Muscle of arm (tissue), 1 donor: ENCODE measurements at regions not wholly inside any gene's neighbourhood (a gene's known extent, or its start where the extent isn't known, plus 50 kb on each side); places are given as distances from the start of the nearest gene placed in this dataset.

ENCODE experiments used
- DNase-seq: peaks from one replicate; pipeline ENCODE4 v3.0.0-alpha.2; 2013

- DNase-seq = no peak
Measured at GRCh38 chr2:129778584-129778877, 200.9 kb upstream of the RAB6C start.

DNA sequence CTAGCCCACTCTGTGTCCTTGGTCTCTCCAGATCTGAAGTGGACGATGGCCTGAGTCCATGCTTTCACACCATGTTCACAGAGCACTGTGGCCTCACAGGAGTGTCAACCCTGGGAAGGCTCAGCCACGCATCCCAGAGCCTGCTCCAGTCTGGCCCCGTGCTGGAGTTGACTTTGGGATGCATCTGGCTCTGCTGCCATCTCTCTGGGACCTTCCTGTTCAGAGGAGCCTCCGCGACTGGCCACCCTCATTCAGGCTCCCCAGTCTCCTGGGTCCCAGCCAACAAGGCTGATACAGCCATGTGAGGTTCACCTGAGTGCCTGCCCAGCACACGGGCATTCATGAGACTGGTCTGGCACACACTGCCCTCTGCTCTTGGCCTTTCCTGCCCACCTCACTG, 199.7 kb upstream of the RAB6C start:
- DNase-seq = no peak

- no peak for DNase-seq
Measured at GRCh38 chr2:129780316-129781270, 198.9 kb upstream of the RAB6C start.

DNA sequence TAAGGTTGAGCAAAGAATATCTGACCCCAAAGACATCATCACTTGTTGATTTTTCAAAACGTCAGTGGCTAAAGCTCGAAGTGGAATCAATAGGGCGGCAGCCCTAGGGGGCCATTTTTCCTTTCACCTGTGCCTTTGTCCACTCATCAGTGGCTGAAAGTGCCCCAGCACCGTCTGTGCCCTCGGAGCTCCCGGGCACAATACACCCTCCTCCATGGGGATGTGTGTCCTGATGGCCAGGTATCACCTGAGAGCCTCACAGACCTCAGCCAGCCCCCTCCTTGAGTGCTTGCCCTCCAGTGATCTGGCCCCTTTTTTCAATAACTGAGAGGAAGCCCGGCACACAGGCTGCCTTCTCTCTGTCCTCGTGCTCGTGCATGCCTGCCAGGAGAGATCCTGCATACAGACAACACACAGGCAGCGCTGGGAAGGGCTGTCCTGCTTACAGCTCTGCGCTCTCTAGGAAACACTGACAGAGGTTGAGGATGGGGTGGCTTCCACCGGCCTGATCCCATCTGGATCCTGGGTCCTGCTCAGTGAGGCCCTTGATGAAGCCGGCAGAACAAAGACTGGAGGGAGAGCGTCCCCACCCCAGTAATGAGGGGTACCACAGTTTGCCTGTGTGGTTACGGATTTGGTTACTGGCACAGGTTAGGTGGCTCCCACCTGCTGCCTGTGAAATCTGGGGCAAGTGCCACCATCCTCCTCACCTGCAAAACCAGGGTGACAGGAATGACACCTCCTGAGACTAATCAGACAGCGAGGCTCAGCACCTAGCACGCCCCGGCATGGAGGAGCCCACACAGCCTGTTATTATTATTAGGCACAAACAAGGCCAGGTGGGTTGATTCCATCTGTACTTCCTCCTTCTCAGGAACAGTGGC, 197.5 kb upstream of the RAB6C start:
- DNase-seq = no peak

DNA sequence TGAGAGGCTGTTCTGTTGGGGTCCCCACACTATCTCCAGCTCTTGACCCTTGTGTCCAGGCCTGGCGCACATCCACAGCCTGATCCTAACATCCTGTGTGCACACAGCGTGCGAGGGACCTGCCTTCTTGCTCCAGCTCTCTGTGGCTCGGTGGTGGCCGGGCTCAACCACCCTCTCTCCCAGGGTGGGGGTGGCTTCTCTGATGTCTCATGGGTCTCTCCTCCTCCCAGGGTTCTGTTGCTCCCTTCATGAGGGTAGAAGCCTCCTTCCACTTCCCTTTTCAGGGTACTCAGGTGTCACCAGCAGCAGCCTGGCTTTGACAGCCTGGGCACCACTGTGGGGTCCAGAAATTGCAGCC, 196.9 kb upstream of the RAB6C start:
- no peak for DNase-seq

DNA sequence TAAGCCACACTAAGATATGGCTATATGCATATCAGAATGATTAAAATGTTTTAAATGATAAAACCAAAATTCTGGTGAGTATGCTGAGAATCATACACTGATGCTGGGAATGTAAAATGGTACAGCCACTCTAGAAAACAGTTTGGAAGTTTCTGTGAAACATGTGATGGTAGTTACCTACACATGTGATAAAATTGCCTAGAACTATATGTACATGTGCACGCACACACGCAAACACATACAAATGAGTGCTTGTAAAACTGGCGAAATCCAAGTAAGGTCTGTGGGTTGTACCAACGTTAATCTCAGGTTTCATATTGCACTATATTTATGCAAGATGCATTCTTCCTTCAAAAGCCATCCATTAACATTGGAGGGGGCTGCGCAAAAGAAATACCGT, 195.0 kb upstream of the RAB6C start:
- DNase-seq = no peak

GRCh38 chr2:129791712-129792111, 187.8 kb upstream of the RAB6C start:
- DNase-seq = no peak

GRCh38 chr2:129793431-129793902, 186.0 kb upstream of the RAB6C start:
- DNase-seq = no peak

DNA sequence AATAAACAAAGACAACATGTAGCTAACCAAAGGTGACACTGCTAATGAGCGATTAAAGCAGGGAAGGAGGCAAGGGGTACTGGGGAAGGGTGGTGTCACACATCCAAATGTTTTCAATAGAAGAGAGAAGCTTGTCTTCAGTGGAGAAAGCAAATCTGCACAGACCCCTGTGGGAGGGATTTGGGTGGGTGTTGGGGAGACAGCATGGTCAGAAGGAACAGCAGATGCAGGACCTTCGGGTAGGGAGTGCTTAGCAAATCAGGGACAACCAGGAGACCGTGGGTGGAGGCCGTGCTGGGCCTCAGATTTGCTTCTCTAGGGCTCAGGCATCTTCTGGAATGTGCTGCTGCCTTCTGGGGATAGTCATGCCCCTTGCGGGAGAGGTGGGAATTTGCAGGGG, 185.3 kb upstream of the RAB6C start:
- DNase-seq = no peak

DNA sequence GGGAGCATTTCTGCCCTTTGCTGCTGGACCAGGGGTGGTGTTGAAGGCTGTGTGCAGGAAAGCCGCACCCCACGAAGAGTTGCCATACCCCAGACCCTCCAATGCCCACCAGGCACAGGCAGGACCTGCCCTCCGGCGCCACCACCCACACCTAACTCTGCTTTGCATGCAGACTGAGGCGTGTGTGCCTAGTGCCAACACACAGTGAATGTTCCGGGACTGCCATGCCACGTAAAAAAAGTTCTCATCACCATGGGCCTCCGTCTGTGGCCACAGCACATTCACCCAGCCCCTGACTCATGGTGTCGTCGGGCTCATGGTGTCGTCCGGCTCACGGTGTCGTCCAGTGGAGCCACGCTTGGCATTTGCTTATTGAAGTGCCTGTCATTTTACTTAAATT, 184.9 kb upstream of the RAB6C start:
- DNase-seq = no peak

- DNase-seq = no peak
Measured at GRCh38 chr2:129796225-129796624, 183.2 kb upstream of the RAB6C start.

GRCh38 chr2:129796801-129797488, 182.5 kb upstream of the RAB6C start:
- DNase-seq = no peak

DNA sequence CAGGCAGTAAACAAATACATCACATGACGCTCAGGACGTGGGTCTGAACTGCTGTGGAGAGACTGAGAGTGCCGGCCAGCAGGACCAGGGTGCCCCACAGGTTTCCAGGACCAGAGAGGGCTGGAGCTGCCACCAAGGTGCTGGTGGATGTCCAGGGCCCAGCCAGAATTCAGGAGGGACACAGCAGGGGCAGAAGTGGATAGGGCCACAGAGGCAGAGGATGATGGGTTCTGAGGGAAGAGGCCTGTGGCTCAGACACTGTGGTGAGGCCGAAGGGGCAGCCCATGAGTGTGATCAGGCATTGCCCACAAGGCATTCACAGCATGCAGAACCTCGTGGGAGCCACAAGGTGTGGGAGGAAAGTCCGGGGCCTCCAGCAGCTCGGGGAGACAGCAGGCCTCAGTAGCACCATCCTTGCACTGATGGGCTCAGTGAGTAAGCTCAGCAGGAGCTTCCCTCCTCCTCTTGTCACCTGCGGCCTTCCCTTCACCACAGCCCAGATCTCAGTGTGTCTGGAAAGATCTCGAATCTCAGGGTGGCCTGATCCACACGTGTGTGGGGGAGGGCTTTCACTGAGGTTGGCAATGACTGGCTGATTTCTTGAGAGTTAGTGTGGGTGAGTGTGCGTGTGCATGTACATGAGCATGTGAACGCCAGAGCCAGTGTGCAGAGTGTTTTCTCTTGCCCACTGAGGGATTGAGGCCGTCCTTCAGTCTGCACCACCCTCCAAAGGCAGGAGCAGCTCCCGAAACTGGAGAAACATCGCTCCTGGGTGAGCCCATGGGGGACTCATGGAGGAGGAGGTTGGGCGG, 181.8 kb upstream of the RAB6C start:
- no peak for DNase-seq

DNA sequence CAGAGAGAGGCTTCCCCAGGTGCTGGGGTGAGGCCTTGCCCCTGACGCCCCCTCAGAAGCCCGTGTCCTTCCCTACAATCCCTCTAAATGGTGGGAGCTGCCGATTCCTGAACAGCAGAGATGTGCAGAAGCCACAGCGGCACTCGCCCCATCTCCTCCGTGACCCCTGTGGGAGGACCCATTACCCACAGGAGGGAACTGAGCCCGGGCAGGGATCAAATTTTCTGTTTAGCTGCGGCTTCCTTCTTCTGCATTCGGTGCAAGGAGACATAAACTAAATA, 181.2 kb upstream of the RAB6C start:
- no peak for DNase-seq

- DNase-seq = no peak
Measured at GRCh38 chr2:129798626-129799025, 180.8 kb upstream of the RAB6C start.

- DNase-seq = no peak
Measured at GRCh38 chr2:129799036-129799958, 180.2 kb upstream of the RAB6C start.

DNA sequence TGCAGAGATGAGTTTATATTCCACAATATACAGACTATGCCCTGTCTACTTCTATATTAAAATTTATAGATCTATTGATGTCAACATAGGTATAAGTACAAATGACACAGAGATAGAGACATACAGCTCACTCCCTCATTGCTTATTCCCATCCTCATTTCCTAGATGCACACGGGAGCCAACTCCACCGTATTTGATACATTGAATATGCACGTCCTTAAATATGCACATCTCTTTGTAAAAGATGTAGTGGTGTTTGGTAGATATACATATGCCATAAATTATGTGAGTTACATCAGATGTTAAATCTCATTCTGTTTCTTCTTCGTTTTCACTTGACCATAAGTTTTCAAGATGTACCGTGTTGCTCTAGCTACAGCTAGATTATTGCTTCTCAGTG, 179.2 kb upstream of the RAB6C start:
- no peak for DNase-seq

DNA sequence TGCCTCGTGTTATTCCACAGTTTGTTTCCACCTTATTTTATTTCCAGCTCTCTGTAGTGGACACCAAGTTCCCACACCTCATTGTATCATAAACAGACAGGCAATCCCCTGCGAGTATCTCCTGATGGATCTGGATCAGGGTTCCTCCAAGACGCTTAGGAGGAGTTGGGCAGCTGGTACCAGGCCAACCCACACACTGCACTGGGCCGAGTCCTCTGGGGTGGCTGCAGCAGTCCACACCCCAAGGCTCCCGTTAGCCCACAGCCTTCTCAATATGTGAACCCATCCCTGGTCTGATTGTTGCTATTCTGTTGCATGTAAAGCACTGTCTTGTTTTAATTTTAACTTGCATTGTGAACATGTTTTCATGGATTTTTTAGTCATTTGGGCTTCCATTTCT, 178.8 kb upstream of the RAB6C start:
- no peak for DNase-seq

DNA sequence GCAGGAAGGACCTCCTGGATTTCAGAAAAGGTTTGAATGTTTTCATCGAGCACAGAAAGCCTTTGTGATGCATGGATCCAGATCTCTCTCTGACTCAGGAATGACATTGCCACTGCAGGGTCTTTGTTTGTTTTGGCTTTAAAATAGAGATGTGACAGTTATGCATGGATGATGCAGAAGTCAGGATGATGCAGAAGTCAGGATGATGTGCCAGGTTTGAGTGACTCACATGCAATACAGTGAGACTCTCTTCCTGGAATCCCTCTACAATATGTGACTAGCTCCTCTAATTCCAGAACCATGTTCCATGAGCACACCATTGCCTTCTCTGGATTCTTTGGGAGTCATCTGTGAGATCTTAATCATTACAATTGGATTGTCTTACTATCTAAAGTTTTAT, 177.9 kb upstream of the RAB6C start:
- DNase-seq = no peak

- no peak for DNase-seq
Measured at GRCh38 chr2:129802290-129802689, 177.2 kb upstream of the RAB6C start.

DNA sequence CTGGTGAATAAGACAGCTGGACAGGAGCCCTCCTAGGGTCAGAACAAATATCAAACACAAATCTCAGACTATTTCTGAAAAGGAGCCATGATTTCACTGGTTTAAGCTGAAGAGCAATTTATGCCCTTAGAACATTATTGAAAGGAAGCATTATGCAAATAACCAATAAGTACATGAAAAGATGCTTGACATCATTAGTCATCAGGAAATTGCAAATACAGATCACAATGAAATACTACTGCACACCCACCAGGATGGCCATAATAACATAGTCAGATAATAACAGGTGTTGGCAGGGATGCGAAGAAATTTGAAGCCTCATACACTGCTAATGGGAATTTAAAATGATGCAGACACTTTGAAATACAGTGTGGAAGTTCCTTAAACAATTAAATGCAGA, 176.4 kb upstream of the RAB6C start:
- DNase-seq = no peak
